ENCODE measurements at regions not wholly inside any gene's neighbourhood (a gene's known extent, or its start where the extent isn't known, plus 50 kb on each side); places are given as distances from the start of the nearest gene placed in this dataset.

DNA sequence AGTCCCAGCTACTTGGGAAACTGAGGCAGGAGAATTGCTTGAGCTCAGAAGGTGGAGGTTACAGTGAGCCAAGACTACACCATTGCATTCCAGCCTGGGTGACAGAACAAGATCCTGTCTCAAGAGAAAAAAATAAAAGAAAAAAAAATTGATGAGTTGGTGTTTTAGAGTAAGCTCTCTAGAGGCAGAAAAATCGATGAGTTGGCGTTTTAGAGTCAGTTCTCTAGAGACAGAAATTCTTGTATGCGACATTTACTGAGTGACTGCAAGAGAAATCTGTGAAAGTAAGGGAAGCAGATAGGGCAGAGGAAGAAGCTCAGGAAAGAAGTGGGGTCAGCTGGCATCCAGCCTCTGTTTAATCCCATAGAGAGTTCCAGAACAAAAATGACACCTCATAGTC is 298.7 kb upstream of the ARRDC4 start:
- TF ChIP-seq, protein P1, sequence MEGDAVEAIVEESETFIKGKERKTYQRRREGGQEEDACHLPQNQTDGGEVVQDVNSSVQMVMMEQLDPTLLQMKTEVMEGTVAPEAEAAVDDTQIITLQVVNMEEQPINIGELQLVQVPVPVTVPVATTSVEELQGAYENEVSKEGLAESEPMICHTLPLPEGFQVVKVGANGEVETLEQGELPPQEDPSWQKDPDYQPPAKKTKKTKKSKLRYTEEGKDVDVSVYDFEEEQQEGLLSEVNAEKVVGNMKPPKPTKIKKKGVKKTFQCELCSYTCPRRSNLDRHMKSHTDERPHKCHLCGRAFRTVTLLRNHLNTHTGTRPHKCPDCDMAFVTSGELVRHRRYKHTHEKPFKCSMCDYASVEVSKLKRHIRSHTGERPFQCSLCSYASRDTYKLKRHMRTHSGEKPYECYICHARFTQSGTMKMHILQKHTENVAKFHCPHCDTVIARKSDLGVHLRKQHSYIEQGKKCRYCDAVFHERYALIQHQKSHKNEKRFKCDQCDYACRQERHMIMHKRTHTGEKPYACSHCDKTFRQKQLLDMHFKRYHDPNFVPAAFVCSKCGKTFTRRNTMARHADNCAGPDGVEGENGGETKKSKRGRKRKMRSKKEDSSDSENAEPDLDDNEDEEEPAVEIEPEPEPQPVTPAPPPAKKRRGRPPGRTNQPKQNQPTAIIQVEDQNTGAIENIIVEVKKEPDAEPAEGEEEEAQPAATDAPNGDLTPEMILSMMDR (IDR thresholded peaks at IDR 0.05; ENCODE audit: borderline replicate concordance, extremely low read depth, low read length, poor library complexity, severe bottlenecking): no peak
- TF ChIP-seq EZH2 (IDR thresholded peaks at IDR 0.05; ENCODE audit: borderline replicate concordance, low read depth, low read length, severe bottlenecking): no peak
